NT2/D1 (cell line): ENCODE measurements at regions not wholly inside any gene's neighbourhood (a gene's known extent, or its start where the extent isn't known, plus 50 kb on each side); places are given as distances from the start of the nearest gene placed in this dataset.

ENCODE experiments used
- DNase-seq: peaks from one replicate; pipeline ENCODE4 v3.0.0-alpha.2; 2011; ENCODE audit warnings: low read depth, low spot score
- H3K27me3 ChIP-seq: 2 replicates; pipeline ENCODE4 v1.6.0; 2011; ENCODE audit warnings: mild to moderate bottlenecking; ENCODE audit not compliant: insufficient read length, insufficient read depth
- H3K36me3 ChIP-seq: 2 replicates; pipeline ENCODE4 v1.6.1; 2011; ENCODE audit warnings: mild to moderate bottlenecking, low read length, mixed read lengths; ENCODE audit not compliant: insufficient read depth, insufficient read length
- H3K4me1 ChIP-seq: 2 replicates; pipeline ENCODE4 v1.5.1; 2011; ENCODE audit not compliant: insufficient read depth, insufficient read length
- H3K4me3 ChIP-seq: 2 replicates; pipeline ENCODE4 v1.5.1; 2011; ENCODE audit warnings: low read depth; ENCODE audit not compliant: insufficient read length
- H3K9ac ChIP-seq: 2 replicates; pipeline ENCODE4 v1.6.0; 2011; ENCODE audit warnings: low read depth; ENCODE audit not compliant: insufficient read length
- H3K9me3 ChIP-seq: 2 replicates; pipeline ENCODE4 v1.5.1; 2011; ENCODE audit warnings: mild to moderate bottlenecking, low read length; ENCODE audit not compliant: insufficient read depth
- SUZ12 ChIP-seq: IDR thresholded peaks from 2 replicates; pipeline ENCODE4 v1.6.1; 2011; ENCODE audit not compliant: insufficient read length, insufficient read depth; ENCODE audit errors: extremely low read depth
- YY1 ChIP-seq: IDR thresholded peaks from 2 replicates; pipeline ENCODE4 v1.6.1; 2011; ENCODE audit not compliant: insufficient read length, insufficient read depth
- ZNF274 ChIP-seq: IDR thresholded peaks from 2 replicates; pipeline ENCODE4 v1.6.1; 2011; ENCODE audit warnings: mild to moderate bottlenecking, low read depth, low read length

- H3K36me3 ChIP-seq, result no peaks in the 10 kb centered on the region
- no peak for DNase-seq
- H3K9me3 ChIP-seq, result 0 out of 2 replicates have a peak, but pooled peaks cover 12% of the 10 kb centered on the region
- no peak overlapping the region for H3K9ac ChIP-seq
- no peaks in the 10 kb centered on the region for H3K4me1 ChIP-seq
- H3K27me3 ChIP-seq, result no peaks in the 10 kb centered on the region
- H3K4me3 ChIP-seq, result no peak overlapping the region
- TF ChIP-seq YY1 (no peak), SUZ12 (no peak), ZNF274 (no peak)
Observed at GRCh38 chr11:98771791-98772190, 249.0 kb upstream of the CNTN5 start.

GRCh38 chr11:98772893-98773292, 247.9 kb upstream of the CNTN5 start:
- TF ChIP-seq ZNF274 (no peak), YY1 (no peak), SUZ12 (no peak)
- DNase-seq, result no peak
- H3K9ac ChIP-seq, result no peak overlapping the region

GRCh38 chr11:98793276-98793675, 227.5 kb upstream of the CNTN5 start:
- no peak for TF ChIP-seq SUZ12
- no peak for TF ChIP-seq ZNF274
- TF ChIP-seq YY1, result no peak
- Histone ChIP-seq H3K9ac (no peak overlapping the region), H3K36me3 (no peaks in the 10 kb centered on the region), H3K27me3 (no peaks in the 10 kb centered on the region), H3K4me1 (no peaks in the 10 kb centered on the region), H3K4me3 (no peak overlapping the region), H3K9me3 (no peaks in the 10 kb centered on the region)
- no peak for DNase-seq

More at GRCh38 chr11:98772893-98773292, 247.9 kb upstream of the CNTN5 start:
- H3K36me3 ChIP-seq, result no peaks in the 10 kb centered on the region
- H3K4me1 ChIP-seq, result no peaks in the 10 kb centered on the region
- H3K4me3 ChIP-seq, result no peak overlapping the region
- H3K27me3 ChIP-seq, result no peaks in the 10 kb centered on the region
- H3K9me3 ChIP-seq, result 0 out of 2 replicates have a peak, but pooled peaks cover 12% of the 10 kb centered on the region

- no peak for DNase-seq
Observed at GRCh38 chr11:98798333-98798732, 222.4 kb upstream of the CNTN5 start.

GRCh38 chr11:98800696-98801095, 220.1 kb upstream of the CNTN5 start:
- Histone ChIP-seq H3K9ac (no peak overlapping the region), H3K36me3 (no peaks in the 10 kb centered on the region), H3K4me1 (no peaks in the 10 kb centered on the region), H3K4me3 (no peak overlapping the region), H3K9me3 (no peaks in the 10 kb centered on the region), H3K27me3 (no peaks in the 10 kb centered on the region)
- no peak for DNase-seq
- no peak for TF ChIP-seq YY1

More at GRCh38 chr11:98798333-98798732, 222.4 kb upstream of the CNTN5 start:
- no peaks in the 10 kb centered on the region for H3K4me1 ChIP-seq
- no peak for TF ChIP-seq ZNF274
- no peak for TF ChIP-seq YY1
- no peak for TF ChIP-seq SUZ12
- no peaks in the 10 kb centered on the region for H3K27me3 ChIP-seq
- no peak overlapping the region for H3K9ac ChIP-seq
- H3K36me3 ChIP-seq, result no peaks in the 10 kb centered on the region
- H3K9me3 ChIP-seq, result no peaks in the 10 kb centered on the region
- no peak overlapping the region for H3K4me3 ChIP-seq

GRCh38 chr11:98828986-98829708, 191.6 kb upstream of the CNTN5 start:
- Histone ChIP-seq H3K4me3 (no peak overlapping the region), H3K36me3 (no peaks in the 10 kb centered on the region), H3K27me3 (no peaks in the 10 kb centered on the region), H3K9me3 (no peaks in the 10 kb centered on the region), H3K4me1 (no peaks in the 10 kb centered on the region), H3K9ac (no peak overlapping the region)
- no peak for DNase-seq
- TF ChIP-seq ZNF274, result no peak
- no peak for TF ChIP-seq SUZ12
- no peak for TF ChIP-seq YY1

- no peak overlapping the region for H3K9ac ChIP-seq
- H3K4me1 ChIP-seq, result no peaks in the 10 kb centered on the region
- no peaks in the 10 kb centered on the region for H3K36me3 ChIP-seq
- H3K4me3 ChIP-seq, result no peak overlapping the region
- H3K27me3 ChIP-seq, result no peaks in the 10 kb centered on the region
- DNase-seq, result no peak
- TF ChIP-seq SUZ12, result no peak
- TF ChIP-seq YY1, result no peak
- no peak for TF ChIP-seq ZNF274
- no peaks in the 10 kb centered on the region for H3K9me3 ChIP-seq
Observed at GRCh38 chr11:98829971-98830370, 190.8 kb upstream of the CNTN5 start.

GRCh38 chr11:98834776-98835175, 186.0 kb upstream of the CNTN5 start:
- TF ChIP-seq SUZ12, result no peak
- TF ChIP-seq ZNF274, result no peak
- TF ChIP-seq YY1, result no peak
- no peak for DNase-seq
- Histone ChIP-seq H3K9me3 (no peaks in the 10 kb centered on the region), H3K27me3 (no peaks in the 10 kb centered on the region), H3K36me3 (no peaks in the 10 kb centered on the region), H3K4me3 (no peak overlapping the region), H3K9ac (no peak overlapping the region), H3K4me1 (no peaks in the 10 kb centered on the region)
